Thoracic aorta (tissue), 2 donors: ENCODE measurements at regions not wholly inside any gene's neighbourhood (a gene's known extent, or its start where the extent isn't known, plus 50 kb on each side); places are given as distances from the start of the nearest gene placed in this dataset.

Experiments used
- ATAC-seq: fragments of 150-250 bp; one replicate; pipeline ENCODE4 v1.8.0; 2017; ENCODE audit warnings: low read depth; ENCODE audit not compliant: insufficient number of reproducible peaks, low FRiP score
- DNase-seq: peaks from one replicate; pipeline ENCODE4 v3.0.0-alpha.2; 2020; ENCODE audit warnings: low spot score
- H3K27ac ChIP-seq, 2 donors: fragments of 200-600 bp; sonication (generic); 1 replicate in 1 of 2; 2 replicates in 1 of 2; pipeline ENCODE4 v1.5.1; 2016; ENCODE audit warnings: mild to moderate bottlenecking in 2 of 2, moderate library complexity in 2 of 2
- H3K27me3 ChIP-seq: fragments of 200-600 bp; sonication (generic); replicated peaks from 2 replicates; pipeline ENCODE4 v1.6.0; 2016; ENCODE audit warnings: mild to moderate bottlenecking; ENCODE audit not compliant: insufficient read depth
- H3K36me3 ChIP-seq: fragments of 200-600 bp; sonication (generic); one replicate; pipeline ENCODE4 v1.5.1; 2016
- H3K4me1 ChIP-seq, 2 donors: fragments of 200-600 bp; sonication (generic); 1 replicate in 1 of 2; 2 replicates in 1 of 2; pipeline versions ENCODE4 v1.5.1 to v1.6.0; 2016; ENCODE audit warnings: low read depth in 2 of 2, mild to moderate bottlenecking in 1 of 2; ENCODE audit not compliant: control insufficient read depth in 1 of 2
- H3K4me3 ChIP-seq: fragments of 200-600 bp; sonication (generic); 2 replicates; pipeline ENCODE4 v1.5.1; 2016; ENCODE audit warnings: mild to moderate bottlenecking
- H3K9me3 ChIP-seq: fragments of 200-600 bp; sonication (generic); 2 replicates; pipeline ENCODE4 v1.5.1; 2016
- CTCF ChIP-seq: fragments of 200-600 bp; sonication (generic); IDR thresholded peaks from one replicate; pipeline ENCODE4 v1.5.1; 2019; ENCODE audit warnings: antibody characterized with exemption

GRCh38 chr10:47061776-47062175 lies 150.5 kb downstream of the PTPN20 start:
- Histone ChIP-seq H3K36me3 (no peaks in the 10 kb centered on the region), H3K4me3 (no peak overlapping the region), H3K27ac (peak overlapping the region; percentile 4 to 34)

GRCh38 chr10:47062441-47063200 lies 151.4 kb downstream of the PTPN20 start:
- Histone ChIP-seq H3K27ac (peak overlapping the region; percentile 4 to 34), H3K36me3 (no peaks in the 10 kb centered on the region), H3K4me1 (peaks cover 13 to 27% of the 10 kb centered on the region in 2 donors), H3K27me3 (no peaks in the 10 kb centered on the region), H3K4me3 (peak overlapping the region; percentile 45), H3K9me3 (no peaks in the 10 kb centered on the region)
- no peak for TF ChIP-seq CTCF
- no peak for DNase-seq
- ATAC-seq, result no peak

More at GRCh38 chr10:47061776-47062175, 150.5 kb downstream of the PTPN20 start:
- Histone ChIP-seq H3K27me3 (no peaks in the 10 kb centered on the region), H3K4me1 (peaks cover 13 to 27% of the 10 kb centered on the region in 2 donors), H3K9me3 (no peaks in the 10 kb centered on the region)
- ATAC-seq (no peak), DNase-seq (no peak)
- no peak for TF ChIP-seq CTCF

- DNase-seq (no peak), ATAC-seq (no peak)
- Histone ChIP-seq H3K9me3 (no peaks in the 10 kb centered on the region), H3K36me3 (no peaks in the 10 kb centered on the region), H3K27ac (no peak overlapping the region), H3K27me3 (no peaks in the 10 kb centered on the region), H3K4me3 (no peak overlapping the region), H3K4me1 (peaks cover 13 to 27% of the 10 kb centered on the region in 2 donors)
- TF ChIP-seq CTCF, result no peak
Observed at GRCh38 chr10:47063858-47064257, 152.6 kb downstream of the PTPN20 start.

- ATAC-seq (no peak), DNase-seq (no peak)
- H3K4me1 ChIP-seq, result peaks cover 13 to 24% of the 10 kb centered on the region in 2 donors
- no peak overlapping the region for H3K27ac ChIP-seq
- no peaks in the 10 kb centered on the region for H3K36me3 ChIP-seq
- H3K9me3 ChIP-seq, result no peaks in the 10 kb centered on the region
- no peak for TF ChIP-seq CTCF
- no peak overlapping the region for H3K4me3 ChIP-seq
- no peaks in the 10 kb centered on the region for H3K27me3 ChIP-seq
Observed at GRCh38 chr10:47065903-47066302, 154.7 kb downstream of the PTPN20 start.

GRCh38 chr10:47067949-47068940 lies 157.0 kb downstream of the PTPN20 start:
- no peak for ATAC-seq
- H3K4me1 ChIP-seq, result peaks cover 0 to under 1% of the 10 kb centered on the region in 2 donors
- no peaks in the 10 kb centered on the region for H3K27me3 ChIP-seq
- no peak for TF ChIP-seq CTCF
- DNase-seq, result no peak
- H3K4me3 ChIP-seq, result no peak overlapping the region
- H3K36me3 ChIP-seq, result no peaks in the 10 kb centered on the region
- H3K9me3 ChIP-seq, result no peaks in the 10 kb centered on the region
- no peak overlapping the region for H3K27ac ChIP-seq
